Adrenal gland (tissue), 9 donors: ENCODE measurements at regions not wholly inside any gene's neighbourhood (a gene's known extent, or its start where the extent isn't known, plus 50 kb on each side); places are given as distances from the start of the nearest gene placed in this dataset.

Experiments used
- DNase-seq, 7 donors: peaks; one replicate each; pipeline ENCODE4 v3.0.0-alpha.2; 2019 to 2020
- H3K27ac ChIP-seq, 5 donors: fragments of 200-600 bp; sonication (generic) in 4 of 5; 1 replicate in 3 of 5; 2 replicates in 2 of 5; pipeline versions ENCODE4 v1.5.1 to v1.8.0; 2016 to 2020; ENCODE audit warnings: mild to moderate bottlenecking in 1 of 5
- H3K27me3 ChIP-seq: fragments of 200-600 bp; 2 replicates; pipeline ENCODE4 v1.8.0; 2021
- H3K36me3 ChIP-seq, 2 donors: fragments of 200-600 bp; replicated peaks in 1 of 2; 1 replicate in 1 of 2; 2 replicates in 1 of 2; pipeline versions ENCODE4 v1.5.1 to v1.8.0; 2018 to 2022
- H3K4me1 ChIP-seq, 2 donors: fragments of 200-600 bp; replicated peaks in 1 of 2; 1 replicate in 1 of 2; 2 replicates in 1 of 2; pipeline versions ENCODE4 v1.5.1 to v1.8.0; 2018 to 2021
- H3K4me3 ChIP-seq, 4 donors: fragments of 200-600 bp; sonication (generic) in 3 of 4; one replicate each; pipeline ENCODE4 v1.5.1; 2016 to 2018
- H3K9me3 ChIP-seq, 3 donors: fragments of 200-600 bp; sonication (generic) in 1 of 3; replicated peaks in 1 of 3; 1 replicate in 2 of 3; 2 replicates in 1 of 3; pipeline versions ENCODE4 v1.5.1 to v1.8.0; 2016 to 2021
- POLR2A ChIP-seq, 2 donors: fragments of 450-650 bp; IDR thresholded peaks; one replicate each; pipeline ENCODE4 v1.6.1; 2017; ENCODE audit warnings: antibody characterized with exemption in 2 of 2, mild to moderate bottlenecking in 2 of 2, moderate library complexity in 1 of 2
- WGBS, 4 donors: extraction: QIAGEN DNeasy Blood & Tissue Kit in 2 of 4; methylation state at CpG; one replicate each; pipeline versions ENCODE4 v1.1.5 to v1.1.7; 2013 to 2017; 5-methylcytosine and 5-hydroxymethylcytosine counted together
- intact Hi-C, 2 donors: fragments of 100-400 bp; cut with DNase I; formaldehyde crosslinking; loops; one replicate each; pipeline versions ENCODE4 v1.14.1 to v1.15.0; 2022 to 2023
- TF ChIP-seq, protein P1 (sequence below), 6 experiments: fragments of 450-650 bp in 4 of 6; fragments of 200-600 bp in 2 of 6; sonication (generic) in 1 of 6; IDR thresholded peaks; 1 replicate in 5 of 6; 2 replicates in 1 of 6; pipeline versions ENCODE4 v1.5.1 to v1.8.0; 2016 to 2021; ENCODE audit warnings: antibody characterized with exemption in 6 of 6, mild to moderate bottlenecking in 2 of 6, moderate library complexity in 1 of 6
- donor health status: healthy with polysubstance abuse.
- donor health status: Bipolar disorder and iron deficiency.
- donor health status: DM: yes; HTN: yes; CAD: no.
- donor health status: DM: no; HTN: no; CAD: no.
- donor health status: DM: no; HTN: no; CAD: no.

DNA sequence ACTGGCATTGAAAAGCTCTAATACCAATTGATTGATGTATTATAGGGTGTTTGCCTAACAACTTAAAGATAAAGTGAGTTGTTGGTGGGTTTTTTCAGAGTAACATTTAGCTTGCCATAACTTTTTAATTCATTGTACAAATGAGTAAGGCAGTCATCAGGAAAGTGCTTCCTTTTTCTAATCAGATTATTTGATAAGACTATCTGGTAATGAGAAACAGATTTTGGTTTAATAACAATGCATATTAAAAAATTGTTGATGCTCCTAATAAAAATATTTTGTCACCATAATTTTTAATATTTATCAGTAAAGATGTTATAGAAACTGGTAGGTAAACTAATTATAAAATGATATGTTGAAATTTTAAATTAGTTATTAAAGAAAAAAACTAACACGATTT is 51.3 kb downstream of the BLTP1 start:
- Histone ChIP-seq H3K36me3 (peaks cover 0 to 16% of the 10 kb centered on the region in 2 donors), H3K4me3 (no peak overlapping the region), H3K4me1 (no peaks in the 10 kb centered on the region), H3K27ac (no peak overlapping the region), H3K27me3 (no peaks in the 10 kb centered on the region), H3K9me3 (no peaks in the 10 kb centered on the region)
- intact Hi-C loops: no loop called here
- 92 to 98% (median 94%) methylated on average over 1 of the region's 1 CpG for whole genome bisulfite sequencing, 4 donors
- no peak for DNase-seq
- no peak for TF ChIP-seq POLR2A (IDR thresholded peaks at IDR 0.05)
- TF ChIP-seq, protein P1, sequence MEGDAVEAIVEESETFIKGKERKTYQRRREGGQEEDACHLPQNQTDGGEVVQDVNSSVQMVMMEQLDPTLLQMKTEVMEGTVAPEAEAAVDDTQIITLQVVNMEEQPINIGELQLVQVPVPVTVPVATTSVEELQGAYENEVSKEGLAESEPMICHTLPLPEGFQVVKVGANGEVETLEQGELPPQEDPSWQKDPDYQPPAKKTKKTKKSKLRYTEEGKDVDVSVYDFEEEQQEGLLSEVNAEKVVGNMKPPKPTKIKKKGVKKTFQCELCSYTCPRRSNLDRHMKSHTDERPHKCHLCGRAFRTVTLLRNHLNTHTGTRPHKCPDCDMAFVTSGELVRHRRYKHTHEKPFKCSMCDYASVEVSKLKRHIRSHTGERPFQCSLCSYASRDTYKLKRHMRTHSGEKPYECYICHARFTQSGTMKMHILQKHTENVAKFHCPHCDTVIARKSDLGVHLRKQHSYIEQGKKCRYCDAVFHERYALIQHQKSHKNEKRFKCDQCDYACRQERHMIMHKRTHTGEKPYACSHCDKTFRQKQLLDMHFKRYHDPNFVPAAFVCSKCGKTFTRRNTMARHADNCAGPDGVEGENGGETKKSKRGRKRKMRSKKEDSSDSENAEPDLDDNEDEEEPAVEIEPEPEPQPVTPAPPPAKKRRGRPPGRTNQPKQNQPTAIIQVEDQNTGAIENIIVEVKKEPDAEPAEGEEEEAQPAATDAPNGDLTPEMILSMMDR (IDR thresholded peaks at IDR 0.05): no peak

DNA sequence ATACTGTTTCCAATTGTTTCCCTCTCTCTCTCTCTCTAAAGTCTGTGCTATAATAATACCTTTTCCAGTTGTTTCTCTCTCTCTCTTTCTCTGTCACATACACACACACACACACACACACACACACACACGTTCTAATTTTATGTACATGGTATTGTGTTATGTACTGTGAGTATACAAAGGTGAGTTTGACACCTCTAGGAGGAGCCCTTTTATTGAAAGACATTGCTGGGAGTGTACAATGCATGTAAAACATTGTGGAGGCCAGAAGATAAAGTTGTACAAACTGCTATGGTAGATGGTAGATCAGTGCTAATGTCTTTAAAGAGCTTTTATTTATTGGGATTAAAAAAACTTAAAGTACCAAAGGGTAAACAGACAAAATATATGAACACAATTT is 53.6 kb downstream of the BLTP1 start:
- Histone ChIP-seq H3K4me3 (no peak overlapping the region), H3K27ac (no peak overlapping the region), H3K36me3 (peaks cover 0 to 13% of the 10 kb centered on the region in 2 donors), H3K27me3 (no peaks in the 10 kb centered on the region), H3K4me1 (no peaks in the 10 kb centered on the region), H3K9me3 (no peaks in the 10 kb centered on the region)
- TF ChIP-seq POLR2A (IDR thresholded peaks at IDR 0.05): no peak
- no peak for DNase-seq
- 64 to 90% (median 81%) methylated on average over 1 of the region's 1 CpG for WGBS, 4 donors
- intact Hi-C loops: no loop called here

GRCh38 chr4:122212880-122213279 is 60.7 kb downstream of the BLTP1 start:
- WGBS, 4 donors: 81 to 91% (median 86%) methylated on average over 3 of the region's 3 CpGs
- no peak for DNase-seq
- intact Hi-C loops: no loop called here
- Histone ChIP-seq H3K4me1 (no peaks in the 10 kb centered on the region), H3K27me3 (no peaks in the 10 kb centered on the region), H3K4me3 (no peak overlapping the region), H3K9me3 (no peaks in the 10 kb centered on the region), H3K36me3 (peaks cover 0 to 5% of the 10 kb centered on the region in 2 donors), H3K27ac (no peak overlapping the region)
- TF ChIP-seq, protein P1 (IDR thresholded peaks at IDR 0.05): no peak
- no peak for TF ChIP-seq POLR2A (IDR thresholded peaks at IDR 0.05)

DNA sequence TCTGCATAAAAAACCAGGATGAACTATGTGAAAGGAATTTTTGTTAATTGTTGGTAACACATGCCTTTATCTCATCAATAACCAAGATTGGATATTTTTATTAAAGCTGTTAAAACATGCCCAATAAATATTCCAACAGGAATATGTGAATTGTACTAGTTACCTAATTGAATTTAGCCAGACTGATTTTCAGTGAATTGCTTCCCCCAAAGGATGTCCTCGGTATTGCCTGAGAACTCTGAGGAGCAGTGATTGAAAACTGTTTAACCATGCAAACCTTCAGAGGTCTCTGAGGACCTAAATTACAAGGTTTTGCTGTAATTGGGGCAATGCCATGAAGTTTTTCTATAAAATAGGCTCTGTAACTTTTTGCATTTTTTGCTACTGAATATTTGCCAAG is 66.6 kb downstream of the BLTP1 start:
- Histone ChIP-seq H3K4me1 (no peaks in the 10 kb centered on the region), H3K4me3 (no peak overlapping the region), H3K27ac (no peak overlapping the region), H3K27me3 (no peaks in the 10 kb centered on the region), H3K36me3 (no peaks in the 10 kb centered on the region), H3K9me3 (no peaks in the 10 kb centered on the region)
- TF ChIP-seq, protein P1 (IDR thresholded peaks at IDR 0.05): peak in 3 of 6 experiments; percentile 11 to 33 (median 31)
- no peak for TF ChIP-seq POLR2A (IDR thresholded peaks at IDR 0.05)
- DNase-seq: no peak
- 45 to 55% (median 53%) methylated on average over 1 of the region's 1 CpG for WGBS, 4 donors
- intact Hi-C loops: no loop called here

DNA sequence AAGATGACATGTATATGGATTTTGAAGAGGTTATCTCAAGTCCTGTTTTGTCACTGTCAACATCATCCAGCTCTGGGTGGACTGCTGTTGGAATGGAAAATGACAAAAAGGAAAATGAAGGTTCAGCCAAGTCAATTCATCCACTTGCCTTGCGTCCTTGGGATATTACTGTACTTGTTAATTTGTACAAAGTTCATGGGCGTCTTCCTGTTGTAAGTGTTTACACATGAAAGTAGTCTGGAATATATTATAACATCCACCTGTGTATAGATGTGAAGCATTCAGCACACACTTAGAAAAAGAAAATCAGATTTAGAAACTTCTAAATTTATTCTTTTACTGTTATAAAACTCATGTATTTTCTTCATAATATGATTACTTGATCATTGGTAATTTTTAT is 67.2 kb downstream of the BLTP1 start:
- WGBS, 4 donors: 75 to 90% (median 80%) methylated on average over 2 of the region's 2 CpGs
- Histone ChIP-seq H3K4me1 (no peaks in the 10 kb centered on the region), H3K4me3 (no peak overlapping the region), H3K27ac (no peak overlapping the region), H3K9me3 (no peaks in the 10 kb centered on the region), H3K27me3 (no peaks in the 10 kb centered on the region), H3K36me3 (no peaks in the 10 kb centered on the region)
- TF ChIP-seq, protein P1 (IDR thresholded peaks at IDR 0.05): no peak
- TF ChIP-seq POLR2A (IDR thresholded peaks at IDR 0.05): no peak
- no peak for DNase-seq
- intact Hi-C loops: no loop called here
